Activated T-cell treated with anti-CD3 and anti-CD28 coated beads for 4 hours (primary cell): ENCODE measurements at regions not wholly inside any gene's neighbourhood (a gene's known extent, or its start where the extent isn't known, plus 50 kb on each side); places are given as distances from the start of the nearest gene placed in this dataset.

Source experiments
- DNase-seq: peaks from one replicate; pipeline ENCODE4 v3.0.0-alpha.2; 2020

GRCh38 chr1:9179463-9180110, 50.7 kb upstream of the GPR157 start:
- no peak for DNase-seq

- no peak for DNase-seq
Observed at GRCh38 chr1:9180111-9180819, 51.4 kb upstream of the GPR157 start.

- peak; percentile 60 for DNase-seq
Observed at GRCh38 chr1:9181176-9181906, 52.4 kb upstream of the GPR157 start.

DNA sequence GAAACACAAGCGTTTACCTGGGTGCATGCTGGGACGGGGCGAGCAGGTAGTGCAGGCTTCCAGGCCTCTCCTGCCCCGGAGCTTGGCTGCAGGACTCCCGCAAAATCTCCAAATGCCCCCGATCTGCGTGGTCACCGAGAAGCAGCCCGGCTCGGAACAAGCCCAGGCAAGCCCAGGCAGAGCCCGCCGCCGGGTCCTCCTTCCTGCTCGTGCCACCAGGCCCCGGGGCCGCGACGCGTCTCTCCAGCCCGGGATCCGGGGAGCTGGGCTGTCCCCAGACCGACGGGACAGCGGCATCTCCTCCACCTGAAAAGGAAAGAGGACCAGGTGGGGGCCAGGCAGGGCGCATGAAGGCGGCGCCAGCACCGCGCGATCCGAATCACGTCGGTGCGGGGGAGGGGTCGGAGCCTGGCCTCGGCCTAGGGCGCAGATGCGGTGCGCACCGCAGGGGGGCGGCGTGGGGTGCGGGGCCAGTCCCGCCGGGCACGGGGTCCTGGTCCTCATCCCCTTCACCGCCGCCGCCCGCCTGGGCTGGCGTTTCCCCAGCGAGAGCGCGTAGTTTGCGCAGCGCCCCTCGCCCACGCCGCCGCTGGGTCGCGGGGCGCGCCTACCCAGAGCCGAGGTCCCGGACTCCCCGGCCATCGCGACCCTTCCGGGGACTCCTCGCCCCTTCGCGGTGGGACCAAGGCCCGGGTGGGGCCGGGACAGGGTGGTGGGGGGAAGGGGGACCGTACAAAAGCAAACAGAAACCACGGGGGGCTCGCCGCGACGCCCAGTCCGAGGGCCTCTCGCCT, 52.4 kb upstream of the H6PD start:
- DNase-seq = no peak

DNA sequence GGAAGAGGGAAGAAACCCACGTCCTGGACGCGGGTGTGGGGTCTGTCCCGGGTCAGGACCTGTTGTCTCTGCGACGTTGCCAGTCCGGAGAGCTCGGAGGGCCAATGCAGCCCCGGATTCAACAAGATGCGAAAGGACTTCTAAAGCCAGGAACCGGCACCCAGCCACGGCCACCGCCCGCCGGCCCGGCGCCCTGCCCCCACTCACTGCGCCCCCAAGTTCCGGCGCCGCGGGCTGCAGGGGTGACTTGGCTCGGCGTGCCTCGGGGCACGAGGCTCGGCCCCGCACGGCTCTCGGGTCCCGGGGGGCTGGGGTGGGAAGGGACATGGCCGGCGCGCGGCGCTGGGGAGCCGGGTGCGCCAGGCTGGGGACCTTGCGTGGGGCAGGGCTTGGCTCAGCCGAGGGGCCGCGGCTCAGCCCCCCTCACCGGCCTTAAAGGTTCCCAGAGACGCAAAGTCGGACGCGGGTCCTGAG, 51.8 kb upstream of the H6PD start:
- no peak for DNase-seq

- DNase-seq = no peak
Observed at GRCh38 chr1:9183441-9183840, 51.1 kb upstream of the H6PD start.

DNA sequence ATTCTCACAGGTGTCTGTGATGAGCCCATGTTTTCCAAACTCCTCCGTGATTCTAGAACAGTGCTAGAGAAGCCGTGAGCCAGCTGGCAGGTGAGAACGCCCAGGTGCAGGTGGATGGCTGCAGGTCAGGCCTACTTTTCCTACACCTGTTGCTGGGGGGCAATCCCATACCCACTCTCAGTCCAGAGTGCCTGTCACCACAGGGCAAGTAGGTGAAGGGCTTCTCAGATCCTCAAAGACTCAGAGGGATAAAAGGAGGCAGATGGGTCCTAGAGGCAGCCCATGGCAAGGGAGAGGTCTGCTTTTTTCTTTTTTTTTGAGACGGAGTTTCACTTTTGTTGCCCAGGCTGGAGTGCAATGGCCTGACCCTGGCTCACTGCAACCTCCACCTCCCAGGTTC, 50.7 kb upstream of the H6PD start:
- no peak for DNase-seq

DNA sequence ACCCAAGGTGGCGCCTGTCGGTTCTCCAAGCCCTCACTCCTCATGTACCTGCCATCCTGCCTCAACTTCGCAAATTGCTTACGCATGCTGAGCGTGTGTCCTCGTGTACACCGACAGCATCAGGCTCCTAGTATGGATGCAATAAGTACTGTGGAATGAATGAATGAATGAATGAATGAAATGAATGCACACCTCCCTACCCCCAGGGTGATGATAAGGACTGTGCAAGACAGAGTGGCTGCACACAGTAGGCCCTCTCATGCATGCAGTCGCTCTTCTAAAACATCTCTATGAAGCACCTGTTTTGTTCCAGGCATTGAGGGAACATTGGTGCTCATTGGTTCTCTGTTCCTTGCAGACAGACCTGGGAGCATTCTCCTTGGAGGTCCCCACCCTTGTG, 49.8 kb upstream of the H6PD start:
- DNase-seq = no peak
